C4-2B (cell line): ENCODE measurements at regions not wholly inside any gene's neighbourhood (a gene's known extent, or its start where the extent isn't known, plus 50 kb on each side); places are given as distances from the start of the nearest gene placed in this dataset.
"Not testable (repeated sequence)": the region's sequence is repeated elsewhere in the genome, so short reads cannot be mapped to it uniquely, and the experiment has no call there.

Source experiments
- H3K27ac ChIP-seq: fragments of 450-650 bp; 2 replicates; pipeline ENCODE4 v1.5.1; 2017
- ZFX ChIP-seq: fragments of 450-650 bp; IDR thresholded peaks from 2 replicates; pipeline ENCODE4 v1.6.1; 2017
- TF ChIP-seq, protein P1 (sequence below): fragments of 450-650 bp; conservative IDR thresholded peaks from 2 replicates; pipeline ENCODE4 v1.5.1; 2017; ENCODE audit warnings: mild to moderate bottlenecking

GRCh38 chr3:31203960-31204795, 309.7 kb upstream of the GADL1 start:
- no peak overlapping the region for H3K27ac ChIP-seq
- TF ChIP-seq ZFX = no peak
- TF ChIP-seq, protein P1, sequence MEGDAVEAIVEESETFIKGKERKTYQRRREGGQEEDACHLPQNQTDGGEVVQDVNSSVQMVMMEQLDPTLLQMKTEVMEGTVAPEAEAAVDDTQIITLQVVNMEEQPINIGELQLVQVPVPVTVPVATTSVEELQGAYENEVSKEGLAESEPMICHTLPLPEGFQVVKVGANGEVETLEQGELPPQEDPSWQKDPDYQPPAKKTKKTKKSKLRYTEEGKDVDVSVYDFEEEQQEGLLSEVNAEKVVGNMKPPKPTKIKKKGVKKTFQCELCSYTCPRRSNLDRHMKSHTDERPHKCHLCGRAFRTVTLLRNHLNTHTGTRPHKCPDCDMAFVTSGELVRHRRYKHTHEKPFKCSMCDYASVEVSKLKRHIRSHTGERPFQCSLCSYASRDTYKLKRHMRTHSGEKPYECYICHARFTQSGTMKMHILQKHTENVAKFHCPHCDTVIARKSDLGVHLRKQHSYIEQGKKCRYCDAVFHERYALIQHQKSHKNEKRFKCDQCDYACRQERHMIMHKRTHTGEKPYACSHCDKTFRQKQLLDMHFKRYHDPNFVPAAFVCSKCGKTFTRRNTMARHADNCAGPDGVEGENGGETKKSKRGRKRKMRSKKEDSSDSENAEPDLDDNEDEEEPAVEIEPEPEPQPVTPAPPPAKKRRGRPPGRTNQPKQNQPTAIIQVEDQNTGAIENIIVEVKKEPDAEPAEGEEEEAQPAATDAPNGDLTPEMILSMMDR = no peak

GRCh38 chr3:31204796-31205056, 310.3 kb upstream of the GADL1 start:
- not testable (repeated sequence) for H3K27ac ChIP-seq

DNA sequence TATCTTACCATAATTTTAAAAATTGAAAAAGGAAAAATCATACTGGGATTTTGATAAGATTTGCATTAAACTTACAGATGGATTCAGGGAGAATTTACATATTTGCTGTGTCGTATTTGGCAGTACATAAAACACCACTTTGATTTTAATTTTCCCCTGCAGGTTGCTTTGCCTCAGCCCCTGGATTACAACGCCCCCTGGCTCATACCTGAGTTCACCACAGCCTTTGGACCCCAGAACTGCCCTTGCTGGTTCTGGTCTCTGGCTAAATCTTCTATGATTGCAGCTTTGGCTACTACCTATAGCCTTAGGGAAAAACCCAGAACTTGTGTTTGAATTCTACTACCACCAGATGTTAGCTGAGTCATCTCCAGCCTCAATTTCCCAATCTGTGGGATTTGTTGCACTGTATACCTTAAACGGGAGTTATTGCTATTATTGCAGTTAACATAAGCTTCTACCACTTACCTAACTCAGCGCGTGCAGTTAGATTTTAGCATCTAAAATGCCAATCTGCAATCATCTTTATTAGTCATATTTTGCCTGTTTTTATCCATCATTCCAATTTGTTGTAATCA, 315.7 kb upstream of the GADL1 start:
- no peak overlapping the region for H3K27ac ChIP-seq
- TF ChIP-seq, protein P1 = no peak; the same call in 1 of the 2 replicates
- no peak for TF ChIP-seq ZFX

GRCh38 chr3:31213869-31214486, 318.7 kb upstream of the STT3B start:
- no peak overlapping the region for H3K27ac ChIP-seq
- TF ChIP-seq, protein P1 = no peak
- TF ChIP-seq ZFX = no peak

GRCh38 chr3:31218082-31218481, 314.6 kb upstream of the STT3B start:
- TF ChIP-seq, protein P1 = no peak
- no peak for TF ChIP-seq ZFX
- H3K27ac ChIP-seq = no peak overlapping the region

DNA sequence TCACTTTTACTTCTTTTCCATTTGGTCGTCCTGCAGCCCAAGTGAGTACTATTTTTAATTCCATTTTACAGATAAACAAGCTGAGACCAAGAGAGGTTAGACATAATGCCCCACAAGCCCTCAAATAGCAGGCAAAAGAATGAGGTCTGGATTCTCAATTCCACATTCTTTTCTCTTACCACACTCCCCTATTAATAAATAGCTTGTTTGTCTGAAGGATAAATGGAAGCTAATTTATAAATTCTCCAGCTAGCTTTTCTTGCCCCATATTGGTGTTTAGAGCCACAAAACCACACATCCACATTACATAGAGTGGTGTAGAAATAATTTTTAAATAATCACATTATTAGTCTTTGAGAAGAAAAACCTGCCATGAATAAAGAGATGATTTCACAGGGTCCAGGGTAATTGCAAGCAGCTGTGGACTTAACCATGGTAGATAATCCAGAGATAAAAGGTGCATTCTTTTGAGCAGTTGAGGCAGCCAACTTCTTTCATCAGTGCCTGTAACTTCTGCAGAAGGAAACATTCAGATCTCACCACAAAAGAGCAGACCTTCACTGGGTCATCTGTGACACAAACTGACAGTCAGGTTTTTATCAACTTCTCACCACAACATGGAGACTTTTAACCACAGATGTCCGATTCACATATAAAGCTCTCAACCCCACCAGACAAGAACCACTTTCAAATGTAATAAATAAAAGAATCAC, 313.4 kb upstream of the STT3B start:
- TF ChIP-seq ZFX = no peak
- TF ChIP-seq, protein P1 = no peak
- H3K27ac ChIP-seq = no peak overlapping the region

GRCh38 chr3:31220431-31220830, 312.3 kb upstream of the STT3B start:
- TF ChIP-seq ZFX = no peak
- TF ChIP-seq, protein P1 = no peak
- H3K27ac ChIP-seq = no peak overlapping the region
